ENCODE measurements at regions not wholly inside any gene's neighbourhood (a gene's known extent, or its start where the extent isn't known, plus 50 kb on each side); places are given as distances from the start of the nearest gene placed in this dataset.
"Not testable (repeated sequence)": the region's sequence is repeated elsewhere in the genome, so short reads cannot be mapped to it uniquely, and the experiment has no call there.

DNA sequence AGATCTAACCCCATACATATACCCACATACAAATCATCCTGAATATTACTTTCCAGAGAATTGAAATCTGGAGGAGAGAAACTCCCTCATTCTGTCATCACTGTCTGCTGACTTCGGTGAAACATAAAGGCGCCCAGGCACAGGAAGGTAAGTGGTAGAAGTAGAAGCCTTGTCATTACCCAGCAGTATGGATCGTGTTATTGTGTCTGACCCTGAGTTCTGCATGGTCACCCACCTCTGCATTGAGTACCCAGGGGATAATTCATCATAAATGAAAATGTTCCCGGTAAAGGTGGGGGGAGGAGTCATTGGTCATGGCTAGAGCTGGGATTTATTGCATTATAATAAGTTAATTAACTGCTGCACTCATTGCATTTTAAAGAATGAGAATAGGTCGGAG, 342.6 kb upstream of the PKN2 start:
- ChIA-PET CTCF (ENCODE audit: unreplicated experiment) (no interaction called here), POLR2A (interaction anchor here (0.6 kb wide), 1 partner anchor 255 kb away, joined by 4 read pairs; no protein-coding TSS in a partner anchor)
- no peak for TF ChIP-seq CTCF (conservative IDR thresholded peaks at IDR 0.05; ENCODE audit: low read length)
- no peak for TF ChIP-seq EZH2phosphoT487 (IDR thresholded peaks at IDR 0.05; ENCODE audit: borderline replicate concordance, low read depth, low read length)

GRCh38 chr1:88342081-88342480, 342.0 kb upstream of the PKN2 start:
- DNase-seq (ENCODE audit: low spot score); BruUV-seq (replicated peaks); H3K4me3 ChIP-seq (ENCODE audit: low read depth, low read length, poor library complexity, severe bottlenecking); H3K4me2 ChIP-seq (ENCODE audit: low read length); H3K27ac ChIP-seq (ENCODE audit: low read depth, low read length, poor library complexity, severe bottlenecking); H3K36me3 ChIP-seq (ENCODE audit: insufficient read depth, low read length); CTCF ChIA-PET (ENCODE audit: unreplicated experiment); H2AFZ ChIP-seq (ENCODE audit: low read length); H3K9me3 ChIP-seq (ENCODE audit: low read length); POLR2A ChIA-PET; H4K20me1 ChIP-seq (ENCODE audit: insufficient read depth, low read length); intact Hi-C loops (cut with micrococcal nuclease; ENCODE audit: unreplicated experiment); H3K4me1 ChIP-seq (ENCODE audit: insufficient read depth, low read length, poor library complexity, severe bottlenecking); H3K79me2 ChIP-seq (ENCODE audit: insufficient read depth, low read depth, low read length); H3K9me2 ChIP-seq (ENCODE audit: insufficient read depth, low read length): not testable (repeated sequence)

More for the DNA sequence above, 342.6 kb upstream of the PKN2 start:
- BruUV-seq (replicated peaks) = no TSS peak
- no peaks in the 10 kb centered on the region for H3K9me2 ChIP-seq (ENCODE audit: insufficient read depth, low read length)
- no peak overlapping the region for H3K27ac ChIP-seq (ENCODE audit: low read depth, low read length, poor library complexity, severe bottlenecking)
- H2AFZ ChIP-seq (ENCODE audit: low read length) = no peak overlapping the region
- no peaks in the 10 kb centered on the region for H4K20me1 ChIP-seq (ENCODE audit: insufficient read depth, low read length)
- no peaks in the 10 kb centered on the region for H3K4me1 ChIP-seq (ENCODE audit: insufficient read depth, low read length, poor library complexity, severe bottlenecking)
- no peak for DNase-seq (ENCODE audit: low spot score)
- H3K4me2 ChIP-seq (ENCODE audit: low read length) = no peak overlapping the region
- intact Hi-C loops (cut with micrococcal nuclease; ENCODE audit: unreplicated experiment) = no loop called here
- no peaks in the 10 kb centered on the region for H3K36me3 ChIP-seq (ENCODE audit: insufficient read depth, low read length)
- H3K79me2 ChIP-seq (ENCODE audit: insufficient read depth, low read depth, low read length) = no peaks in the 10 kb centered on the region
- no peak overlapping the region for H3K4me3 ChIP-seq (ENCODE audit: low read depth, low read length, poor library complexity, severe bottlenecking)
- H3K9me3 ChIP-seq (ENCODE audit: low read length) = no peaks in the 10 kb centered on the region

GRCh38 chr1:88350648-88351047, 333.4 kb upstream of the PKN2 start:
- no peaks in the 10 kb centered on the region for H4K20me1 ChIP-seq (ENCODE audit: insufficient read depth, low read length)
- H3K4me1 ChIP-seq (ENCODE audit: insufficient read depth, low read length, poor library complexity, severe bottlenecking) = no peaks in the 10 kb centered on the region
- TF ChIP-seq CTCF (conservative IDR thresholded peaks at IDR 0.05; ENCODE audit: low read length) (no peak), EZH2phosphoT487 (IDR thresholded peaks at IDR 0.05; ENCODE audit: borderline replicate concordance, low read depth, low read length) (no peak)
- no peaks in the 10 kb centered on the region for H3K9me3 ChIP-seq (ENCODE audit: low read length)
- ChIA-PET CTCF (ENCODE audit: unreplicated experiment) (no interaction called here), POLR2A (interaction anchor here (0.8 kb wide), 1 partner anchor 10 kb away, joined by 5 read pairs; no protein-coding TSS in a partner anchor)
- H3K4me3 ChIP-seq (ENCODE audit: low read depth, low read length, poor library complexity, severe bottlenecking) = no peak overlapping the region
- no peak overlapping the region for H3K4me2 ChIP-seq (ENCODE audit: low read length)
- BruUV-seq (replicated peaks) = no TSS peak
- no peaks in the 10 kb centered on the region for H3K9me2 ChIP-seq (ENCODE audit: insufficient read depth, low read length)
- DNase-seq (ENCODE audit: low spot score) = no peak
- H3K36me3 ChIP-seq (ENCODE audit: insufficient read depth, low read length) = no peaks in the 10 kb centered on the region
- intact Hi-C loops (cut with micrococcal nuclease; ENCODE audit: unreplicated experiment) = no loop called here
- no peaks in the 10 kb centered on the region for H3K79me2 ChIP-seq (ENCODE audit: insufficient read depth, low read depth, low read length)
- no peak overlapping the region for H2AFZ ChIP-seq (ENCODE audit: low read length)
- H3K27ac ChIP-seq (ENCODE audit: low read depth, low read length, poor library complexity, severe bottlenecking) = no peak overlapping the region

All from OCI-LY7 (cell line).